Activated T-helper 17 cell treated with anti-CD3 and anti-CD28 coated beads, Interleukin-2, amount 50 U/mL, for 72 hours (primary cell): ENCODE measurements at regions not wholly inside any gene's neighbourhood (a gene's known extent, or its start where the extent isn't known, plus 50 kb on each side); places are given as distances from the start of the nearest gene placed in this dataset.

Source experiments
- ATAC-seq: fragments of 150-1000 bp; cut with Tn5 transposase; replicated peaks from 2 replicates; pipeline ENCODE4 v1.10.0; 2021; ENCODE audit warnings: mild to moderate bottlenecking, moderate library complexity
- H3K27ac Mint-ChIP-seq: one replicate; pipeline ENCODE4 v1.8.0; 2022; ENCODE audit warnings: mixed read lengths
- H3K27me3 Mint-ChIP-seq: one replicate; pipeline ENCODE4 v1.8.0; 2022; ENCODE audit warnings: mixed read lengths
- H3K36me3 Mint-ChIP-seq: one replicate; pipeline ENCODE4 v1.8.0; 2022; ENCODE audit warnings: low read depth, mild to moderate bottlenecking, mixed read lengths
- H3K4me1 Mint-ChIP-seq: one replicate; pipeline ENCODE4 v1.8.0; 2022; ENCODE audit warnings: mixed read lengths
- H3K4me3 Mint-ChIP-seq: one replicate; pipeline ENCODE4 v1.8.0; 2022; ENCODE audit warnings: mild to moderate bottlenecking, mixed read lengths
- H3K9me3 Mint-ChIP-seq: one replicate; pipeline ENCODE4 v1.8.0; 2022; ENCODE audit warnings: mixed read lengths

- Mint-ChIP-seq H3K4me3 (no peak overlapping the region), H3K27me3 (no peaks in the 10 kb centered on the region), H3K4me1 (no peaks in the 10 kb centered on the region), H3K9me3 (peaks cover 41% of the 10 kb centered on the region), H3K36me3 (no peaks in the 10 kb centered on the region), H3K27ac (no peak overlapping the region)
- ATAC-seq, result no peak
These were observed 799.4 kb upstream of the TENM4 start for GRCh38 chr11:80240245-80240644.

DNA sequence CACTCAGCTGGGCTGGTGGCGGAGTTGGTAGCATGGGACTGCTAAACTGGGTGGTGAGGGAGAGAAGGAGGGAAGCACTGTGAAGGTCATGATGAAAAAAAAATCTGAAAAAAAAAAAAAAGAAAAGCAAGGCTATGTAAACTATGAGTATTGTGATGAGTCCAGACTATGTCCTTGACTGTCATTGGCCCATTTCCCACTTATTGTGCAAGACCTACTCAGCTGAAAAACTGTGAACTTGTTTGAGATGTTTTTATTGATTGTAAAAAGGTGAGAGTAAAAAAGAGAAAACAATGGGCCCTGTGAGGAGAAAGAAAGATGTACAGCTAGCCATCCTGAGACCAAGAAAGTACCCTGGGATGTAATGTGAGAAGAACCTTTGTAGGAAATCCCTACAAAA, 798.4 kb upstream of the TENM4 start:
- H3K9me3 Mint-ChIP-seq, result peaks cover 48% of the 10 kb centered on the region
- no peaks in the 10 kb centered on the region for H3K36me3 Mint-ChIP-seq
- H3K4me3 Mint-ChIP-seq, result no peak overlapping the region
- no peak overlapping the region for H3K27ac Mint-ChIP-seq
- no peaks in the 10 kb centered on the region for H3K4me1 Mint-ChIP-seq
- no peaks in the 10 kb centered on the region for H3K27me3 Mint-ChIP-seq
- ATAC-seq, result no peak

GRCh38 chr11:80227915-80228314, 787.1 kb upstream of the TENM4 start:
- no peak overlapping the region for H3K27ac Mint-ChIP-seq
- H3K9me3 Mint-ChIP-seq, result peaks cover 22% of the 10 kb centered on the region
- ATAC-seq, result no peak
- H3K36me3 Mint-ChIP-seq, result no peaks in the 10 kb centered on the region
- no peaks in the 10 kb centered on the region for H3K27me3 Mint-ChIP-seq
- no peak overlapping the region for H3K4me3 Mint-ChIP-seq
- H3K4me1 Mint-ChIP-seq, result no peaks in the 10 kb centered on the region

GRCh38 chr11:80214413-80214812, 773.6 kb upstream of the TENM4 start:
- Mint-ChIP-seq H3K27ac (no peak overlapping the region), H3K4me3 (no peak overlapping the region), H3K36me3 (no peaks in the 10 kb centered on the region), H3K4me1 (no peaks in the 10 kb centered on the region), H3K27me3 (no peaks in the 10 kb centered on the region), H3K9me3 (peaks cover 10% of the 10 kb centered on the region)
- no peak for ATAC-seq

GRCh38 chr11:80211673-80212072, 770.8 kb upstream of the TENM4 start:
- no peak for ATAC-seq
- no peak overlapping the region for H3K4me3 Mint-ChIP-seq
- no peak overlapping the region for H3K27ac Mint-ChIP-seq
- peaks cover 11% of the 10 kb centered on the region for H3K9me3 Mint-ChIP-seq
- no peaks in the 10 kb centered on the region for H3K36me3 Mint-ChIP-seq
- H3K27me3 Mint-ChIP-seq, result no peaks in the 10 kb centered on the region
- no peaks in the 10 kb centered on the region for H3K4me1 Mint-ChIP-seq

GRCh38 chr11:80204021-80204420, 763.2 kb upstream of the TENM4 start:
- Mint-ChIP-seq H3K4me1 (no peaks in the 10 kb centered on the region), H3K36me3 (no peaks in the 10 kb centered on the region), H3K4me3 (no peak overlapping the region), H3K9me3 (peaks cover 6% of the 10 kb centered on the region), H3K27me3 (no peaks in the 10 kb centered on the region), H3K27ac (no peak overlapping the region)
- no peak for ATAC-seq

DNA sequence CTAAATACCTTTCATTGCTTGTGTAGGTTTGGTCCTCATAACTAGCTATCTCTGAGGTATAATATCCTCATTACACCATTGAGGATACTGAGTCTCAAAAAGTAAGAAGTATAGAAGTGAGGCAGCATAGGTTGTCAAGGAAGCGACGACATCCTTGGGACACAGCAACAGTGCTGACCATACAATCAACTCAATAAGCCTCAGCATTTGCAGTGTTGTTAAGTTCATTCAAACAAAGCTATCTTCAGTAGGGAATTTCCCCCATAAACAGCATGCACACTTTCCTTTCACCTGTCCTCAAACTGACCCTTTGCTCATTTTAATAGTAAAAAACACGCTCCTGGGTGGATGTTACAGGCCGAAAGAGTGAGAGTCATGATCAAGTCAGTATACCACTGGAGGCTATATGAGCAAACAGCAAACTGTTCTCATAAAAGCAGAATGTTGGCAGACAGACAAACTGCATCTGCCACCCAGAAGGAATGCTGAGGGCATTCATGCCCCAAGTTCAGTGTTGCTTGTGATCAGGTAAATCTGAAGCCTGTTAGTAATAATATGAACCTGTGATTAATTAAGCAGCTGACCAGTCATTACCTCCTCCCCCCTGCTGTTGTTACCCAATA, 756.2 kb upstream of the TENM4 start:
- ATAC-seq, result no peak
- Mint-ChIP-seq H3K4me3 (no peak overlapping the region), H3K4me1 (no peaks in the 10 kb centered on the region), H3K36me3 (no peaks in the 10 kb centered on the region), H3K27me3 (no peaks in the 10 kb centered on the region), H3K9me3 (peaks cover 15% of the 10 kb centered on the region), H3K27ac (no peak overlapping the region)

DNA sequence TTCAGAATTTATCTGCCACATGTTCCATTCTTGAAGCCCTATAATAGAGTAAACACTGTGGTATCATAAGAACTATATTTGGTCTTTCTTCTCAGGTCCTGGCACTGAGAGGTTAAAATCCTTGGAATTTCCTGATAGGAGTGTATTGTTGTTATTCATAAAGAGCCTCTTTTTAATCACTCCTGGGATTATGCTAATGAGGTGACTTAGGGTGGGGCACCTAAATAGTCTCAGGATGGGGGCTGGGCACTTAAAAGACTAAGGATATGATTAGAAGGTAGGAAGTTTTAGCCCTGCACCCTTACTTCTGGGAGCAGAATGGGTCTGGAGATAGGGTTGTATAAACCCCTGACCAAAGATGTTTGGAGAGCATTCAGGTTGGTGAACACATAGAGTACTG, 755.2 kb upstream of the TENM4 start:
- Mint-ChIP-seq H3K27me3 (no peaks in the 10 kb centered on the region), H3K9me3 (peaks cover 12% of the 10 kb centered on the region), H3K4me3 (no peak overlapping the region), H3K4me1 (no peaks in the 10 kb centered on the region), H3K27ac (no peak overlapping the region), H3K36me3 (no peaks in the 10 kb centered on the region)
- no peak for ATAC-seq

DNA sequence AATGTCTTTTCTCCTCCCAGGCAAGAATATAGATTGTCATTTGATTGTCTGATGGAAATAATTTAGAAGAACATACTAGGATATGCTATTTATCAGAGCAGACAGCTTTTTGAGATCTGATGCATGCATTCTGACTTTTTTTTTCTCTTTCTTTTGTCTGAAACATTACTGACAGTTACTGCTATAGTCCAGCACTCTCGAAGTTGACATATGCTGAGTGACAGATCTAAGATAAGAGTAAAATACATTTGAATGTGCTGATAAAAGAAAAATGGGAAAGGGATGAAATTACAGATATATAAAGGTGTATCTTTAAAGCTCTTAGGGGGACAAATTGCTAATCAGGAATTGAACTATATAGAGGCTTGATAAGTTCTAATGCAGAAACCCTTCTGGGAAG, 753.8 kb upstream of the TENM4 start:
- no peaks in the 10 kb centered on the region for H3K36me3 Mint-ChIP-seq
- no peak overlapping the region for H3K27ac Mint-ChIP-seq
- no peaks in the 10 kb centered on the region for H3K4me1 Mint-ChIP-seq
- H3K4me3 Mint-ChIP-seq, result no peak overlapping the region
- no peaks in the 10 kb centered on the region for H3K27me3 Mint-ChIP-seq
- peaks cover 12% of the 10 kb centered on the region for H3K9me3 Mint-ChIP-seq
- no peak for ATAC-seq

DNA sequence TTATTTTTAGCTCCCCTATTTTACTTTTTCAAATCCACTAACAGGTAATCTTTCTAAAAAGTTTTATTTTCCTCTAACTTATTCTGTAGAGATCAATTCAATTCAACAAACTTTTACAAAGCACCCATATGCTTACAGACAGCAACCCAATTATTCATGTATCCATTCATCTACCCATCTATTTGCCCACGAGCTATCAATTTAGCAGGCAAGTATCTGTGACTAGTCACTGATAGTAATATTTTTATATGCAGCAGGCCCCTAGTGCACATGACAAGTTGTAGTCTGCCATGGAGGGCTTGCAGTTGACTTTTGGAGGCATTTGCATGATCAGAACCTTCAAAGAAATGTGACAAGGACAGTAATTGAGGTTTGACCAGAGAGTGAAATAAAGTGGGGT, 753.2 kb upstream of the TENM4 start:
- no peak for ATAC-seq
- Mint-ChIP-seq H3K36me3 (no peaks in the 10 kb centered on the region), H3K4me1 (no peaks in the 10 kb centered on the region), H3K27ac (no peak overlapping the region), H3K27me3 (no peaks in the 10 kb centered on the region), H3K9me3 (peaks cover 12% of the 10 kb centered on the region), H3K4me3 (no peak overlapping the region)

- no peak for ATAC-seq
- Mint-ChIP-seq H3K4me1 (no peaks in the 10 kb centered on the region), H3K36me3 (no peaks in the 10 kb centered on the region), H3K27ac (no peak overlapping the region), H3K27me3 (no peaks in the 10 kb centered on the region), H3K4me3 (no peak overlapping the region), H3K9me3 (peaks cover 13% of the 10 kb centered on the region)
These were observed 747.3 kb upstream of the TENM4 start for GRCh38 chr11:80188076-80188627.

GRCh38 chr11:80186692-80187091, 745.9 kb upstream of the TENM4 start:
- H3K4me1 Mint-ChIP-seq, result no peaks in the 10 kb centered on the region

DNA sequence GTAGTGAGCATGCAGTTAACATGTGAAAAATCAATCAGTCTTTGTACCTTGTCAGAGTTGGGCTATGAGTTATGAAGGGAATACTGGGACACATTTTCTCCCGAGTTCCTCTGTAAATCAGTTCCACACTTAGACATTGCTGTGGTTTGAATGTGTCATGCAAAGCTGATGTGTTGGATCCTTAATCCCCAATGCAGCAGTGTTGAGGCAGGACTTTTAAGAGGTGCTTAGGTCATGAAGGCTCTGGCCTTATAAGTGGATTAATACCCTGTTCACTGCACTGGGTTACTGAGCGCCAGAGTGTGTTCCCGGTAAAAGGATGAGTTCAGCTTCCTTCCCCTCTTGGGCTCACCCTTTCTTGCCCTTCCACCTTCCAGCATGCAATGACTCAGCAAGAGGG, 742.1 kb upstream of the TENM4 start:
- ATAC-seq, result no peak
- no peaks in the 10 kb centered on the region for H3K36me3 Mint-ChIP-seq
- no peak overlapping the region for H3K27ac Mint-ChIP-seq
- no peaks in the 10 kb centered on the region for H3K27me3 Mint-ChIP-seq
- H3K4me3 Mint-ChIP-seq, result no peak overlapping the region
- H3K9me3 Mint-ChIP-seq, result peaks cover 11% of the 10 kb centered on the region
- H3K4me1 Mint-ChIP-seq, result no peaks in the 10 kb centered on the region

More at GRCh38 chr11:80186692-80187091, 745.9 kb upstream of the TENM4 start:
- H3K4me3 Mint-ChIP-seq, result no peak overlapping the region
- ATAC-seq, result no peak
- no peaks in the 10 kb centered on the region for H3K36me3 Mint-ChIP-seq
- no peak overlapping the region for H3K27ac Mint-ChIP-seq
- H3K9me3 Mint-ChIP-seq, result peaks cover 10% of the 10 kb centered on the region
- no peaks in the 10 kb centered on the region for H3K27me3 Mint-ChIP-seq

- no peak overlapping the region for H3K4me3 Mint-ChIP-seq
- no peak for ATAC-seq
- peaks cover 39% of the 10 kb centered on the region for H3K9me3 Mint-ChIP-seq
- H3K4me1 Mint-ChIP-seq, result no peaks in the 10 kb centered on the region
- H3K27ac Mint-ChIP-seq, result no peak overlapping the region
- H3K36me3 Mint-ChIP-seq, result no peaks in the 10 kb centered on the region
- no peaks in the 10 kb centered on the region for H3K27me3 Mint-ChIP-seq
These were observed 732.7 kb upstream of the TENM4 start for GRCh38 chr11:80173371-80174136.

DNA sequence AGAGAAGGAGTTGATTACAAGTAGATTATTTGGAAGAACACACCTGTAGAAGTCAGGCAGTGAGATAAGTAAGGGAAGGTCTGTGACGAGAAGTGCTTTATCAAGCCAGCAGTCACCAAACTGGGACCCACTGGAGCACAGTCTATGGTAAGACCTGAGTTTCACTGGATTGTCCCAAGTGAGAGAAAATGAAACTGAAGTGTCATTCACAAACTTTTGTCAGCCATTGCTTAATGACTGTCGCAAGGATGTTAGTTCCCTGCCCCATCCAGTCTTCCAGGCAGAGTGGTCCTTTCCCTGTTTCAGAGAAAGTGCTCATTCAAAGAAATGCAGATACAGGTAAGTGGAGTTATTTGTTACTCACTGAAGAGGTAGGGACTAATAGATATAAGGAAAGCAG, 728.0 kb upstream of the TENM4 start:
- Mint-ChIP-seq H3K4me1 (no peaks in the 10 kb centered on the region), H3K4me3 (no peak overlapping the region), H3K27me3 (no peaks in the 10 kb centered on the region), H3K27ac (no peak overlapping the region), H3K9me3 (peaks cover 36% of the 10 kb centered on the region), H3K36me3 (no peaks in the 10 kb centered on the region)
- no peak for ATAC-seq
